DLD1 (cell line): ENCODE measurements at regions not wholly inside any gene's neighbourhood (a gene's known extent, or its start where the extent isn't known, plus 50 kb on each side); places are given as distances from the start of the nearest gene placed in this dataset.
"Not testable (repeated sequence)": the region's sequence is repeated elsewhere in the genome, so short reads cannot be mapped to it uniquely, and the experiment has no call there.

Experiments
- in situ Hi-C: cut with HindIII; loops from 2 replicates; pipeline ENCODE4 v1.10.0; 2017; ENCODE audit warnings: low sequenced_read_pairs

- in situ Hi-C loops: no loop called here
Measured at GRCh38 chr11:122023614-122024250, 92.3 kb downstream of the BLID start.

- in situ Hi-C loops: no loop called here
Measured at GRCh38 chr11:122022646-122023045, 93.4 kb downstream of the BLID start.

- in situ Hi-C loops: no loop called here
Measured at GRCh38 chr11:122020902-122021301, 95.1 kb downstream of the BLID start.

GRCh38 chr11:122019908-122020694 lies 95.9 kb downstream of the BLID start:
- in situ Hi-C loops: no loop called here

- in situ Hi-C loops: no loop called here
Measured at GRCh38 chr11:122007601-122008071, 108.4 kb downstream of the BLID start.

GRCh38 chr11:122004446-122004845 lies 111.6 kb downstream of the BLID start:
- in situ Hi-C loops: no loop called here

- in situ Hi-C loops: no loop called here
Measured at GRCh38 chr11:122002926-122003325, 113.1 kb downstream of the BLID start.

GRCh38 chr11:122002047-122002446 lies 114.0 kb downstream of the BLID start:
- in situ Hi-C loops: no loop called here

- in situ Hi-C loops: no loop called here
Measured at GRCh38 chr11:121999651-122000050, 116.4 kb downstream of the BLID start.

GRCh38 chr11:121996574-121996973 lies 119.4 kb downstream of the BLID start:
- in situ Hi-C loops: no loop called here

- in situ Hi-C loops: no loop called here
Measured at GRCh38 chr11:121983901-121984300, 132.1 kb downstream of the BLID start.

GRCh38 chr11:121977914-121978313 lies 138.1 kb downstream of the BLID start:
- in situ Hi-C loops: not testable (repeated sequence)

- in situ Hi-C loops: no loop called here
Measured at GRCh38 chr11:121968638-121969037, 147.4 kb downstream of the BLID start.

GRCh38 chr11:121967131-121967704 lies 148.8 kb downstream of the BLID start:
- in situ Hi-C loops: no loop called here

GRCh38 chr11:121965330-121965729 lies 150.7 kb downstream of the BLID start:
- in situ Hi-C loops: no loop called here

- in situ Hi-C loops: no loop called here
Measured at GRCh38 chr11:121964591-121964990, 151.4 kb downstream of the BLID start.

- in situ Hi-C loops: not testable (repeated sequence)
Measured at GRCh38 chr11:121963846-121964245, 152.2 kb downstream of the BLID start.

- in situ Hi-C loops: no loop called here
Measured at GRCh38 chr11:121961321-121961801, 154.7 kb downstream of the BLID start.

- in situ Hi-C loops: no loop called here
Measured at GRCh38 chr11:121958971-121959325, 157.1 kb downstream of the BLID start.

- in situ Hi-C loops: no loop called here
Measured at GRCh38 chr11:121958323-121958970, 157.6 kb downstream of the BLID start.

- in situ Hi-C loops: no loop called here
Measured at GRCh38 chr11:121953122-121953521, 162.9 kb downstream of the BLID start.
